ENCODE measurements at regions not wholly inside any gene's neighbourhood (a gene's known extent, or its start where the extent isn't known, plus 50 kb on each side); places are given as distances from the start of the nearest gene placed in this dataset.
"Not testable (repeated sequence)": the region's sequence is repeated elsewhere in the genome, so short reads cannot be mapped to it uniquely, and the experiment has no call there.

GRCh38 chr3:168820810-168821415 is 725.2 kb upstream of the GOLIM4 start:
- H3K27me3 Mint-ChIP-seq = no peaks in the 10 kb centered on the region
- no peaks in the 10 kb centered on the region for H3K9me3 Mint-ChIP-seq
- no peaks in the 10 kb centered on the region for H3K4me1 Mint-ChIP-seq (ENCODE audit: low read depth)
- H3K36me3 Mint-ChIP-seq (ENCODE audit: low read depth) = no peaks in the 10 kb centered on the region
- no peak overlapping the region for H3K27ac Mint-ChIP-seq
- H3K4me3 Mint-ChIP-seq = no peak overlapping the region

GRCh38 chr3:168817177-168817576 is 721.5 kb upstream of the GOLIM4 start:
- no peaks in the 10 kb centered on the region for H3K36me3 Mint-ChIP-seq (ENCODE audit: low read depth)
- H3K4me3 Mint-ChIP-seq = no peak overlapping the region
- no peaks in the 10 kb centered on the region for H3K4me1 Mint-ChIP-seq (ENCODE audit: low read depth)
- H3K27me3 Mint-ChIP-seq = no peaks in the 10 kb centered on the region
- no peaks in the 10 kb centered on the region for H3K9me3 Mint-ChIP-seq
- no peak overlapping the region for H3K27ac Mint-ChIP-seq

GRCh38 chr3:168815946-168816345 is 720.2 kb upstream of the GOLIM4 start:
- H3K9me3 Mint-ChIP-seq = no peaks in the 10 kb centered on the region
- no peaks in the 10 kb centered on the region for H3K27me3 Mint-ChIP-seq
- no peak overlapping the region for H3K27ac Mint-ChIP-seq
- no peaks in the 10 kb centered on the region for H3K36me3 Mint-ChIP-seq (ENCODE audit: low read depth)
- H3K4me1 Mint-ChIP-seq (ENCODE audit: low read depth) = no peaks in the 10 kb centered on the region
- H3K4me3 Mint-ChIP-seq = no peak overlapping the region

- Mint-ChIP-seq H3K4me3 (no peak overlapping the region), H3K36me3 (ENCODE audit: low read depth) (no peaks in the 10 kb centered on the region), H3K27ac (no peak overlapping the region), H3K4me1 (ENCODE audit: low read depth) (no peaks in the 10 kb centered on the region), H3K9me3 (no peaks in the 10 kb centered on the region), H3K27me3 (no peaks in the 10 kb centered on the region)
Observed at GRCh38 chr3:168813225-168813802, 717.6 kb upstream of the GOLIM4 start.

- Mint-ChIP-seq H3K27ac (no peak overlapping the region), H3K4me1 (ENCODE audit: low read depth) (no peaks in the 10 kb centered on the region), H3K27me3 (no peaks in the 10 kb centered on the region), H3K4me3 (no peak overlapping the region), H3K36me3 (ENCODE audit: low read depth) (no peaks in the 10 kb centered on the region), H3K9me3 (no peaks in the 10 kb centered on the region)
Observed at GRCh38 chr3:168812234-168812633, 716.5 kb upstream of the GOLIM4 start.

GRCh38 chr3:168808596-168808995 is 712.9 kb upstream of the GOLIM4 start:
- no peaks in the 10 kb centered on the region for H3K27me3 Mint-ChIP-seq
- no peak overlapping the region for H3K4me3 Mint-ChIP-seq

GRCh38 chr3:168807448-168807847 is 711.7 kb upstream of the GOLIM4 start:
- H3K4me1 Mint-ChIP-seq (ENCODE audit: low read depth) = no peaks in the 10 kb centered on the region
- no peaks in the 10 kb centered on the region for H3K36me3 Mint-ChIP-seq (ENCODE audit: low read depth)
- H3K9me3 Mint-ChIP-seq = no peaks in the 10 kb centered on the region
- H3K27ac Mint-ChIP-seq = no peak overlapping the region
- H3K4me3 Mint-ChIP-seq = no peak overlapping the region
- H3K27me3 Mint-ChIP-seq = no peaks in the 10 kb centered on the region

More at GRCh38 chr3:168808596-168808995, 712.9 kb upstream of the GOLIM4 start:
- no peaks in the 10 kb centered on the region for H3K9me3 Mint-ChIP-seq
- H3K4me1 Mint-ChIP-seq (ENCODE audit: low read depth) = no peaks in the 10 kb centered on the region
- no peaks in the 10 kb centered on the region for H3K36me3 Mint-ChIP-seq (ENCODE audit: low read depth)
- H3K27ac Mint-ChIP-seq = no peak overlapping the region

- no peak overlapping the region for H3K27ac Mint-ChIP-seq
- no peak overlapping the region for H3K4me3 Mint-ChIP-seq
- no peaks in the 10 kb centered on the region for H3K9me3 Mint-ChIP-seq
- no peaks in the 10 kb centered on the region for H3K27me3 Mint-ChIP-seq
- H3K4me1 Mint-ChIP-seq (ENCODE audit: low read depth) = no peaks in the 10 kb centered on the region
- H3K36me3 Mint-ChIP-seq (ENCODE audit: low read depth) = no peaks in the 10 kb centered on the region
Observed at GRCh38 chr3:168806871-168807270, 711.1 kb upstream of the GOLIM4 start.

- Mint-ChIP-seq H3K9me3 (no peaks in the 10 kb centered on the region), H3K27me3 (peaks cover 3% of the 10 kb centered on the region), H3K27ac (no peak overlapping the region), H3K36me3 (ENCODE audit: low read depth) (no peaks in the 10 kb centered on the region), H3K4me1 (ENCODE audit: low read depth) (no peaks in the 10 kb centered on the region), H3K4me3 (no peak overlapping the region)
Observed at GRCh38 chr3:168803536-168803935, 707.8 kb upstream of the GOLIM4 start.

- H3K27ac Mint-ChIP-seq = no peak overlapping the region
- H3K36me3 Mint-ChIP-seq (ENCODE audit: low read depth) = no peaks in the 10 kb centered on the region
- H3K4me3 Mint-ChIP-seq = no peak overlapping the region
- no peaks in the 10 kb centered on the region for H3K4me1 Mint-ChIP-seq (ENCODE audit: low read depth)
- peaks cover 3% of the 10 kb centered on the region for H3K27me3 Mint-ChIP-seq
- no peaks in the 10 kb centered on the region for H3K9me3 Mint-ChIP-seq
Observed at GRCh38 chr3:168802766-168803165, 707.0 kb upstream of the GOLIM4 start.

- H3K4me3 Mint-ChIP-seq = no peak overlapping the region
- no peak overlapping the region for H3K27ac Mint-ChIP-seq
- no peaks in the 10 kb centered on the region for H3K36me3 Mint-ChIP-seq (ENCODE audit: low read depth)
- H3K4me1 Mint-ChIP-seq (ENCODE audit: low read depth) = no peaks in the 10 kb centered on the region
- no peaks in the 10 kb centered on the region for H3K9me3 Mint-ChIP-seq
- H3K27me3 Mint-ChIP-seq = peaks cover 3% of the 10 kb centered on the region
Observed at GRCh38 chr3:168801794-168802193, 706.1 kb upstream of the GOLIM4 start.

- no peaks in the 10 kb centered on the region for H3K9me3 Mint-ChIP-seq
- H3K36me3 Mint-ChIP-seq (ENCODE audit: low read depth) = no peaks in the 10 kb centered on the region
- no peak overlapping the region for H3K4me3 Mint-ChIP-seq
- H3K27me3 Mint-ChIP-seq = peaks cover 3% of the 10 kb centered on the region
- no peaks in the 10 kb centered on the region for H3K4me1 Mint-ChIP-seq (ENCODE audit: low read depth)
- H3K27ac Mint-ChIP-seq = no peak overlapping the region
Observed at GRCh38 chr3:168796339-168796738, 700.6 kb upstream of the GOLIM4 start.

GRCh38 chr3:168794427-168794826 is 698.7 kb upstream of the GOLIM4 start:
- peaks cover 3% of the 10 kb centered on the region for H3K27me3 Mint-ChIP-seq
- no peaks in the 10 kb centered on the region for H3K4me1 Mint-ChIP-seq (ENCODE audit: low read depth)
- H3K4me3 Mint-ChIP-seq = no peak overlapping the region
- no peak overlapping the region for H3K27ac Mint-ChIP-seq
- no peaks in the 10 kb centered on the region for H3K36me3 Mint-ChIP-seq (ENCODE audit: low read depth)
- no peaks in the 10 kb centered on the region for H3K9me3 Mint-ChIP-seq

- Mint-ChIP-seq H3K27me3 (no peaks in the 10 kb centered on the region), H3K36me3 (ENCODE audit: low read depth) (no peaks in the 10 kb centered on the region), H3K27ac (no peak overlapping the region), H3K4me3 (no peak overlapping the region), H3K9me3 (no peaks in the 10 kb centered on the region), H3K4me1 (ENCODE audit: low read depth) (no peaks in the 10 kb centered on the region)
Observed at GRCh38 chr3:168782193-168782592, 686.5 kb upstream of the GOLIM4 start.

- not testable (repeated sequence) for H3K27me3 Mint-ChIP-seq; H3K27ac Mint-ChIP-seq; H3K4me1 Mint-ChIP-seq (ENCODE audit: low read depth); H3K4me3 Mint-ChIP-seq; H3K9me3 Mint-ChIP-seq; H3K36me3 Mint-ChIP-seq (ENCODE audit: low read depth)
Observed at GRCh38 chr3:168779970-168780645, 684.4 kb upstream of the GOLIM4 start.

- H3K27me3 Mint-ChIP-seq = no peaks in the 10 kb centered on the region
- H3K36me3 Mint-ChIP-seq (ENCODE audit: low read depth) = no peaks in the 10 kb centered on the region
- H3K9me3 Mint-ChIP-seq = peaks cover 6% of the 10 kb centered on the region
- no peak overlapping the region for H3K4me3 Mint-ChIP-seq
- H3K4me1 Mint-ChIP-seq (ENCODE audit: low read depth) = no peaks in the 10 kb centered on the region
- H3K27ac Mint-ChIP-seq = no peak overlapping the region
Observed at GRCh38 chr3:168753724-168754123, 658.0 kb upstream of the GOLIM4 start.
